ENCODE measurements at regions not wholly inside any gene's neighbourhood (a gene's known extent, or its start where the extent isn't known, plus 50 kb on each side); places are given as distances from the start of the nearest gene placed in this dataset.
A peak's percentile ranks its signal among the peaks of the same experiment; 100 is the strongest.
"Not testable (repeated sequence)": the region's sequence is repeated elsewhere in the genome, so short reads cannot be mapped to it uniquely, and the experiment has no call there.

- Histone ChIP-seq H3K4me1 (no peaks in the 10 kb centered on the region), H3K27me3 (no peaks in the 10 kb centered on the region), H3K9me3 (no peaks in the 10 kb centered on the region), H3K36me3 (no peaks in the 10 kb centered on the region), H3K4me3 (no peak overlapping the region), H3K27ac (no peak overlapping the region)
- intact Hi-C loops (cut with DNase I) = no loop called here
- DNase-seq = no peak
- no peak for TF ChIP-seq CTCF (IDR thresholded peaks at IDR 0.05)
- no peak for ATAC-seq
These were observed 266.4 kb downstream of the CXCL12 start for GRCh38 chr10:44118500-44118899.

GRCh38 chr10:44116474-44116873 lies 268.4 kb downstream of the CXCL12 start:
- H3K27me3 ChIP-seq = no peaks in the 10 kb centered on the region
- H3K9me3 ChIP-seq = no peaks in the 10 kb centered on the region
- H3K4me3 ChIP-seq = no peak overlapping the region
- no peak for TF ChIP-seq CTCF (IDR thresholded peaks at IDR 0.05)
- intact Hi-C loops (cut with DNase I) = no loop called here
- H3K36me3 ChIP-seq = no peaks in the 10 kb centered on the region
- ATAC-seq (no peak), DNase-seq (no peak)
- H3K27ac ChIP-seq = no peak overlapping the region
- no peaks in the 10 kb centered on the region for H3K4me1 ChIP-seq

- intact Hi-C loops (cut with DNase I) = no loop called here
- TF ChIP-seq CTCF (IDR thresholded peaks at IDR 0.05) = no peak
- Histone ChIP-seq H3K36me3 (no peaks in the 10 kb centered on the region), H3K4me1 (no peaks in the 10 kb centered on the region), H3K27ac (no peak overlapping the region), H3K9me3 (no peaks in the 10 kb centered on the region), H3K27me3 (no peaks in the 10 kb centered on the region), H3K4me3 (no peak overlapping the region)
- ATAC-seq = no peak
- DNase-seq = no peak
These were observed 269.4 kb downstream of the CXCL12 start for GRCh38 chr10:44115516-44115915.

GRCh38 chr10:44114441-44114840 lies 270.5 kb downstream of the CXCL12 start:
- no peak for TF ChIP-seq CTCF (IDR thresholded peaks at IDR 0.05)

GRCh38 chr10:44112280-44112679 lies 272.6 kb downstream of the CXCL12 start:
- H3K27ac ChIP-seq; ATAC-seq; H3K27me3 ChIP-seq; H3K9me3 ChIP-seq; intact Hi-C loops (cut with DNase I); H3K4me1 ChIP-seq; H3K36me3 ChIP-seq; H3K4me3 ChIP-seq: not testable (repeated sequence)
- peak in 1 of 4 donors; percentile 5 for DNase-seq

More at GRCh38 chr10:44114441-44114840, 270.5 kb downstream of the CXCL12 start:
- Histone ChIP-seq H3K9me3 (no peaks in the 10 kb centered on the region), H3K27ac (no peak overlapping the region), H3K4me1 (no peaks in the 10 kb centered on the region), H3K27me3 (no peaks in the 10 kb centered on the region), H3K4me3 (no peak overlapping the region), H3K36me3 (no peaks in the 10 kb centered on the region)
- DNase-seq = no peak
- intact Hi-C loops (cut with DNase I) = no loop called here
- no peak for ATAC-seq

- H3K4me1 ChIP-seq = no peaks in the 10 kb centered on the region
- H3K27me3 ChIP-seq = no peaks in the 10 kb centered on the region
- H3K9me3 ChIP-seq = no peaks in the 10 kb centered on the region
- intact Hi-C loops (cut with DNase I) = no loop called here
- H3K36me3 ChIP-seq = no peaks in the 10 kb centered on the region
- ATAC-seq (no peak), DNase-seq (no peak)
- no peak for TF ChIP-seq CTCF (IDR thresholded peaks at IDR 0.05)
- no peak overlapping the region for H3K27ac ChIP-seq
- H3K4me3 ChIP-seq = no peak overlapping the region
These were observed 279.2 kb downstream of the CXCL12 start for GRCh38 chr10:44105696-44106095.
